Activated T-helper 1 cell treated with anti-CD3 and anti-CD28 coated beads, Interleukin-12 subunit alpha, Interleukin-12 subunit beta, Interleukin-2, Interleukin-4 antibody, amounts not matched to agents 30 ng/mL and 10 ng/mL and 1 ng/mL, durations not matched to agents 14 hours and 24 hours and 36 hours (primary cell): ENCODE measurements at regions not wholly inside any gene's neighbourhood (a gene's known extent, or its start where the extent isn't known, plus 50 kb on each side); places are given as distances from the start of the nearest gene placed in this dataset.
"Not testable (repeated sequence)": the region's sequence is repeated elsewhere in the genome, so short reads cannot be mapped to it uniquely, and the experiment has no call there.

Experiments
- DNase-seq: peaks from one replicate; pipeline ENCODE4 v3.0.0; 2021; ENCODE audit warnings: low spot score
- H3K27ac Mint-ChIP-seq: one replicate; pipeline ENCODE4 v1.8.0; 2021; ENCODE audit warnings: mild to moderate bottlenecking, mixed read lengths
- H3K27me3 Mint-ChIP-seq: one replicate; pipeline ENCODE4 v1.8.0; 2022; ENCODE audit warnings: mild to moderate bottlenecking, moderate library complexity, mixed read lengths; ENCODE audit not compliant: insufficient read depth
- H3K36me3 Mint-ChIP-seq: one replicate; pipeline ENCODE4 v1.8.0; 2021; ENCODE audit warnings: low read depth, mixed read lengths
- H3K4me1 Mint-ChIP-seq: one replicate; pipeline ENCODE4 v1.8.0; 2021; ENCODE audit warnings: low read depth, mixed read lengths
- H3K4me3 Mint-ChIP-seq: one replicate; pipeline ENCODE4 v1.8.0; 2021; ENCODE audit warnings: mild to moderate bottlenecking, moderate library complexity, mixed read lengths
- H3K9me3 Mint-ChIP-seq: one replicate; pipeline ENCODE4 v1.8.0; 2021; ENCODE audit warnings: mixed read lengths
- intact Hi-C: fragments of 100-400 bp; cut with micrococcal nuclease; formaldehyde crosslinking; loops from one replicate; pipeline ENCODE4 v1.15.1; 2024

DNA sequence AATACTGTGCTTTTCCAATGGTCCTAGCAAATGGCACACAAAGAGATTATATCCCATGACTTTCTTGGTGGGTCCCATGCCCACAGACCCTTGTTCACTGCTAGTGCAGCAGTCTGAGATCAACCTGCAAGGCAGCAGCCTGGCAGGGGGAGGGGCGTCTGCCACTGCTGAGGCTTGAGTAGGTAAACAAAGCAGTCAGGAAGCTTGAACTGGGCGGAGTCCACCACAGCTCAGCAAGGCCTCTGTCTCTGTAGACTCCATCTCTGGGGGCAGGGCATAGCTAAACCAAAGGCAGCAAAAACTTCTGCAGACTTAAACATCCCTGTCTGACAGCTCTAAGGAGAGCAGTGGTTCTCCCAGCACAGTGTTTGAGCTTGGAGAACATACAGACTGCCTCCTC is 82.9 kb downstream of the ZNF737 start:
- Mint-ChIP-seq H3K4me1 (no peaks in the 10 kb centered on the region), H3K4me3 (no peak overlapping the region), H3K27me3 (no peaks in the 10 kb centered on the region), H3K27ac (no peak overlapping the region), H3K9me3 (peaks cover 86% of the 10 kb centered on the region), H3K36me3 (no peaks in the 10 kb centered on the region)
- intact Hi-C loops = no loop called here
- DNase-seq = no peak

GRCh38 chr19:20481736-20482135 is 83.8 kb downstream of the ZNF737 start:
- no peak for DNase-seq
- intact Hi-C loops = no loop called here
- Mint-ChIP-seq H3K9me3 (peaks cover 86% of the 10 kb centered on the region), H3K27me3 (no peaks in the 10 kb centered on the region), H3K4me3 (no peak overlapping the region), H3K27ac (no peak overlapping the region), H3K4me1 (no peaks in the 10 kb centered on the region), H3K36me3 (no peaks in the 10 kb centered on the region)

- DNase-seq = no peak
- intact Hi-C loops = no loop called here
- Mint-ChIP-seq H3K27me3 (no peaks in the 10 kb centered on the region), H3K27ac (no peak overlapping the region), H3K4me1 (no peaks in the 10 kb centered on the region), H3K9me3 (peaks cover 87% of the 10 kb centered on the region), H3K36me3 (no peaks in the 10 kb centered on the region), H3K4me3 (no peak overlapping the region)
Observed at GRCh38 chr19:20479483-20479882, 86.1 kb downstream of the ZNF737 start.

DNA sequence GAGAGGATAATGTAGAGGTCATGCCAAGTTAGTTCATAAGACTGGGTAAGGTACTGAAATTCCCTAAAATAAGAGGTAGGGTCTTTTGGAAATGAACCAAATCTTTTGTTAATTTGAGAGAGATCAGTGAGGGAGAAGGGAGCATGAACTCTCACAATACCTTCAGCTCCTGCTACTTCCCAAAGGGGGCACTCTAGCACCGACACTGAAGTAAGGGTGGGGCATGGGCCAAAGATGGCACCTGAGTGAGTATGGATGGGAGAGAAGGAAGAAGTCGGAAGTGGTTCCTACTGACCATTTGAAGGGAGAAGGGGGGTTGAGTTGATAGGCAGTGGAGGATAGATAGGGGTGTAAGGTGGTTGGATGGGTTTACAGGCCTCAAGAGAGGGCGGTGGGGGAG is 86.6 kb downstream of the ZNF737 start:
- no peaks in the 10 kb centered on the region for H3K36me3 Mint-ChIP-seq
- no peak for DNase-seq
- no peak overlapping the region for H3K4me3 Mint-ChIP-seq
- intact Hi-C loops = no loop called here
- peaks cover 87% of the 10 kb centered on the region for H3K9me3 Mint-ChIP-seq
- no peak overlapping the region for H3K27ac Mint-ChIP-seq
- H3K27me3 Mint-ChIP-seq = no peaks in the 10 kb centered on the region
- H3K4me1 Mint-ChIP-seq = no peaks in the 10 kb centered on the region

DNA sequence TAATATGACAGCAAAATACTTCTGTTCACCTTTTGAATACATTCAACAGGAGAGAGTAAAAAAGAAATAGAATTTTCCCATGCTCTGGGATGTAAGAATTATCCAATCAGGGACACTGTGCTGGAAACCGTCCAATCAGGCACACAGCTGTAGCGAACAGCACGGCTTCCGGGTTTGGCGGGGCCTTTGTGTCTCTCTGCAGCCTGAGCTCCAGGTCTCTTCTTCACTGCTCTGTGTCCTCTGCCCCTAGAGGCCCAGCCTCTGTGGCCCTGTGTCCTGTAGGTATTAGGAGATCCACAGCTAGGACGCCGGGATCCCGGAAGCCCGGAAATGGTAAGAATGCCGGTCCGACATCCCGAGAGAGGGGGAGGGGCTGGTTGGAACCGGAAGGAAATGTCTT is 92.7 kb downstream of the ZNF737 start:
- Mint-ChIP-seq H3K27me3 (no peaks in the 10 kb centered on the region), H3K9me3 (peaks cover 78% of the 10 kb centered on the region), H3K4me3 (no peak overlapping the region), H3K4me1 (no peaks in the 10 kb centered on the region), H3K27ac (no peak overlapping the region), H3K36me3 (no peaks in the 10 kb centered on the region)
- no peak for DNase-seq
- intact Hi-C loops = no loop called here

DNA sequence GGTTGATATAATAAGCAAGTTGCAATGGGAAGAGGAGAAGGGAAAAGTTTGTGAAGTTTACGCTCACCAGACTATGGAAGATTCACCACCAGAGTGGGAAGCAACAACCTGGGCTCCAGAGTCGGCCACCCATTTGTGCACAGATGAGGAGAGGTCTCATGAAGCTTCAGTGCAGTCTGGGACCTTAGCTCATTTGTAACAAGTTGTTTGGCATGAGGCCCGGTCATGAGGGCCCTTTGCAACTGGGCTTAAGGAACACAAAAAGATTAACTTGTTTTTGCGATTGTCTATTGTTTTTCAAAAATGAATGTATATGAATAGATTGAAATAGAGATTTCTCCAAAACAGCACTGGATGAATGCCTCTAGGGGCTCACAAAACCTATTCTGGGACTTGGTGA is 94.2 kb downstream of the ZNF737 start:
- Mint-ChIP-seq H3K4me1 (no peaks in the 10 kb centered on the region), H3K27me3 (no peaks in the 10 kb centered on the region), H3K27ac (no peak overlapping the region), H3K9me3 (peaks cover 63% of the 10 kb centered on the region), H3K4me3 (no peak overlapping the region), H3K36me3 (no peaks in the 10 kb centered on the region)
- no peak for DNase-seq
- intact Hi-C loops = no loop called here

GRCh38 chr19:20470345-20471135 is 95.0 kb downstream of the ZNF737 start:
- no peak for DNase-seq
- no peaks in the 10 kb centered on the region for H3K36me3 Mint-ChIP-seq
- intact Hi-C loops = no loop called here
- H3K4me1 Mint-ChIP-seq = no peaks in the 10 kb centered on the region
- H3K27ac Mint-ChIP-seq = no peak overlapping the region
- H3K9me3 Mint-ChIP-seq = peaks cover 57% of the 10 kb centered on the region
- H3K27me3 Mint-ChIP-seq = no peaks in the 10 kb centered on the region
- H3K4me3 Mint-ChIP-seq = no peak overlapping the region

- H3K36me3 Mint-ChIP-seq, intact Hi-C loops, H3K27ac Mint-ChIP-seq, H3K4me3 Mint-ChIP-seq, H3K4me1 Mint-ChIP-seq, DNase-seq, H3K27me3 Mint-ChIP-seq: not testable (repeated sequence)
- peaks cover 40% of the 10 kb centered on the region for H3K9me3 Mint-ChIP-seq
Observed at GRCh38 chr19:20466638-20466990, 99.0 kb downstream of the ZNF737 start.

DNA sequence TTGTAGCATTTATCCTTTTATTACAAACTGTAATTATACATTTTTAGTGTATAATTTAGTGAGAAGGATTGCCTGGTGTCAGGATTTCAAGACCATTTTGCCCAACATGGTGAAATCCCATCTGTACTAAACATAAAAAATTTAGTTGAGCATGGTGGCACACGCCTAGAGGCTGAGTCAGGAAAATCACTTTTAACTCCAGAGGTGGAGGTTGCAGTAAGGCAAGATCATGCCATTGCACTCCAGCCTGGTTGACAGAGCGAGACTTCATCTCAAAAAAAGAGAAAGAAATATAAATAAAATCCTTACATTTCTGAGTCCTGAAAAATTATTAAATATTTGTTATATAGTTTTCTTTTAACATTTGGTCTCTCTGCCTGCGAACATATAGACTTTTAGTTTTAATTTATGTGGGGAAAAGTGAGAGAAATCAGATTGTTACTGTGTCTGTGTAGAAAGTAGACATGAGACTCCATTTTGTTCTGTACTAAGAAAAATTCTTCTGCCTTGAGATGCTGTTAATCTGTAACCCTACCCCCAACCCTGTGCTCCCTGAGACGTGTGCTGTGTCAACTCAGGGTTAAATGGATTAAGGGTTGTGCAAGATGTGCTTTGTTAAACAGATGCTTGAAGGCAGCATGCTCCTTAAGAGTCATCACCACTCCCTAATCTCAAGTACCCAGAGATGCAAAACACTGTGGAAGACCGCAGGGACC is 99.5 kb downstream of the ZNF737 start:
- intact Hi-C loops, DNase-seq, H3K27ac Mint-ChIP-seq, H3K36me3 Mint-ChIP-seq, H3K4me1 Mint-ChIP-seq, H3K4me3 Mint-ChIP-seq, H3K27me3 Mint-ChIP-seq: not testable (repeated sequence)
- peaks cover 34% of the 10 kb centered on the region for H3K9me3 Mint-ChIP-seq

GRCh38 chr19:20453425-20453935 is 112.1 kb downstream of the ZNF737 start:
- intact Hi-C loops = no loop called here
- H3K4me3 Mint-ChIP-seq = no peak overlapping the region
- no peaks in the 10 kb centered on the region for H3K27me3 Mint-ChIP-seq
- H3K4me1 Mint-ChIP-seq = no peaks in the 10 kb centered on the region
- DNase-seq = no peak
- H3K27ac Mint-ChIP-seq = no peak overlapping the region
- no peaks in the 10 kb centered on the region for H3K36me3 Mint-ChIP-seq
- H3K9me3 Mint-ChIP-seq = peaks cover 11% of the 10 kb centered on the region

DNA sequence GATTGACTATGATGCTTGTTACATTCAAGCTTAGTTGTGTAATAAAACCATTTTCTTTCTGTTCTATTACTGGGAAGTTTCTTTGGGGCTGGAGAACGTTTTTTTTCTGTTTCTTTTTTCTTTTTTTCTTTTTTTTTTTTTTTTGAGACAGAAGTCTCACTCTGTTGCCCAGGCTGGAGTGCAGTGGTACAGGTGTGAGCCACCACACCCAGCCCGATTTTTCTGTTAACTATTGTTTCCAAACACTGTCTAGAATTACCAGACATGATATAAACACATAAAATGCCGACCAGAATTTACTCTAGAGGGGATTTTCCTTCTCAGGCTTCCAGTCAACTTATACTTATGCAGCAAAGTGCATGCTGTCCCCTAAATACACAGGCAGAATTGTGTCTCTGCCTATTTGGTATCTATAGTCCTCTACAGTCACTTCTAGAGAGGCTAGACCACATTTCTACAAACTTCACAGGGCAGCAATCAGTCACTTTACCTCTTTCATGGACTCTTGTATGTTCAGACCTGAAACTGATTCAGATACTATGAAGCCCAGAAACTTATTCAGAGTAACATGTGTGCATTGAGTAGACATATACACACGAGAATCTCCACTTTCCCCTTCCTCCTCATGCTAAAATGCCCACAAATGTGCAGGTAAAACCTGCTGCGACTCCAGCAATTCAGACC is 121.2 kb downstream of the ZNF737 start:
- no peak for DNase-seq
- H3K9me3 Mint-ChIP-seq = peaks cover 41% of the 10 kb centered on the region
- no peak overlapping the region for H3K27ac Mint-ChIP-seq
- H3K4me1 Mint-ChIP-seq = no peaks in the 10 kb centered on the region
- H3K36me3 Mint-ChIP-seq = no peaks in the 10 kb centered on the region
- H3K4me3 Mint-ChIP-seq = no peak overlapping the region
- no peaks in the 10 kb centered on the region for H3K27me3 Mint-ChIP-seq
- intact Hi-C loops = no loop called here

DNA sequence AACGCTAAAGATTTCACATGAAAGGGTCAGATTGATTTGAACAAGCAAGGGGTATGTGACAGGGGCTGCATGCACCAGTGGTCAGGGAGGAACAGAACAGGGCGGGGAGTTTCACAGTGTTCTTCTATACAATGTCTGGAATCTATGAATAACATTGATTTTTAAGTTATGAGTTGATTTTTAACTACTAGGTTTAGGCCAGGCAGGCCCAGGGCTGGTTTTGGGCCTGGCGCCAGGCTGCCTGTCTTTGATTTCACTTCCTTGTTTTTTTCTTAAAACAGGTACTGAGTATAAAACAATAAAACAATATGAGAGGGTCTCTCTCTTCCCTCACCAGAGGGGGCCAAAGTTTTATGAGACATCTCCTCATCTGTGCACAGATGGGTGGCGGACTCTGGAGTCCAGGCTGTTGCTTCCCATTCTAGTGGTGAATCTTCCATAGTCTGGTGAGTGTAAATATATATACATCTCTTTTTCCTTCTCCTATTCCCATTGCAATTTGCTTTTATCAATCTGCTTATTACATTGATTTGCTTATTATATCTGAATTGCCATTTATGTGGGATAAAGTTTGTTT is 133.2 kb downstream of the ZNF737 start:
- H3K27ac Mint-ChIP-seq, H3K4me3 Mint-ChIP-seq, intact Hi-C loops, DNase-seq, H3K27me3 Mint-ChIP-seq, H3K36me3 Mint-ChIP-seq, H3K4me1 Mint-ChIP-seq: not testable (repeated sequence)
- H3K9me3 Mint-ChIP-seq = peaks cover 61% of the 10 kb centered on the region

DNA sequence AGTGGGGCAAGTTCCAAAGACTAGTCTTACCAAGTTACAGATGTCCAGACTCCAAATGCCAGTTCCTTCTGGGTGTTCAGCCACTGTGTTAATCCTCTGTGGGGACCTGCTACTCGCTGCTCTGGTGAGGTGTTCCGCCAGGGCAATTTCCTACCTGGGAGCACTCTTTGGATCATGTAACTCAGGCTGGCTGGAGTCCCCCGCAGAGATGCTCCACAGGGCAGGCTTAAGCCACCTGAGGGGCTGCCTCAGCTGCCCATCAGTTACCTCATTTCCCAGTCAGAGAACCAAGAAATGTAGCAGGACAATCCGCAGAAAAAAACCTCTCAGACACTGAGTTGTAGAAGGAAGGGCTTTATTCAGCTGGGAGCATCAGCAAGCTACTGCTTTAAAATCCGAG is 133.8 kb downstream of the ZNF737 start:
- no peaks in the 10 kb centered on the region for H3K36me3 Mint-ChIP-seq
- peaks cover 56% of the 10 kb centered on the region for H3K9me3 Mint-ChIP-seq
- intact Hi-C loops = no loop called here
- H3K4me3 Mint-ChIP-seq = no peak overlapping the region
- no peak for DNase-seq
- no peaks in the 10 kb centered on the region for H3K27me3 Mint-ChIP-seq
- no peaks in the 10 kb centered on the region for H3K4me1 Mint-ChIP-seq
- no peak overlapping the region for H3K27ac Mint-ChIP-seq
